SK-N-MC (cell line): ENCODE measurements at regions not wholly inside any gene's neighbourhood (a gene's known extent, or its start where the extent isn't known, plus 50 kb on each side); places are given as distances from the start of the nearest gene placed in this dataset.

Experiments used
- DNase-seq: peaks from one replicate; pipeline ENCODE4 v3.0.0-alpha.2; 2011; ENCODE audit warnings: low read depth, low spot score
- H3K27ac ChIP-seq: fragments of 200-600 bp; sonication (generic); 2 replicates; pipeline ENCODE4 v1.5.1; 2016; ENCODE audit warnings: mixed run types
- H3K36me3 ChIP-seq: fragments of 200-600 bp; sonication (generic); 2 replicates; pipeline ENCODE4 v1.6.1; 2017; ENCODE audit warnings: antibody characterized with exemption, low read length, mixed read lengths; ENCODE audit not compliant: insufficient read depth
- H3K4me3 ChIP-seq: fragments of 200-600 bp; sonication (generic); 2 replicates; pipeline ENCODE4 v1.5.1; 2016
- H3K9ac ChIP-seq: fragments of 200-600 bp; sonication (generic); 2 replicates; pipeline ENCODE4 v1.8.0; 2017; ENCODE audit warnings: mixed run types, mixed read lengths; ENCODE audit not compliant: insufficient read length
- H3K9me3 ChIP-seq: fragments of 200-600 bp; sonication (generic); 2 replicates; pipeline ENCODE4 v1.6.1; 2017; ENCODE audit warnings: low read depth, mild to moderate bottlenecking, antibody characterized with exemption, low read length, moderate library complexity, mixed read lengths
- EZH2 ChIP-seq: fragments of 200-600 bp; sonication (generic); IDR thresholded peaks from one replicate; pipeline ENCODE4 v1.6.1; 2017; ENCODE audit warnings: antibody characterized with exemption
- FOXP2 ChIP-seq: optimal IDR thresholded peaks from 2 replicates; pipeline ENCODE3; 2011; ENCODE audit warnings: mild to moderate bottlenecking, moderate library complexity; ENCODE audit not compliant: insufficient read depth; ENCODE audit errors: extremely low read length, control extremely low read depth
- POLR2AphosphoS5 ChIP-seq: IDR thresholded peaks from 2 replicates; pipeline ENCODE4 v1.6.1; 2012; ENCODE audit warnings: mild to moderate bottlenecking, low read depth, low read length, borderline replicate concordance

DNA sequence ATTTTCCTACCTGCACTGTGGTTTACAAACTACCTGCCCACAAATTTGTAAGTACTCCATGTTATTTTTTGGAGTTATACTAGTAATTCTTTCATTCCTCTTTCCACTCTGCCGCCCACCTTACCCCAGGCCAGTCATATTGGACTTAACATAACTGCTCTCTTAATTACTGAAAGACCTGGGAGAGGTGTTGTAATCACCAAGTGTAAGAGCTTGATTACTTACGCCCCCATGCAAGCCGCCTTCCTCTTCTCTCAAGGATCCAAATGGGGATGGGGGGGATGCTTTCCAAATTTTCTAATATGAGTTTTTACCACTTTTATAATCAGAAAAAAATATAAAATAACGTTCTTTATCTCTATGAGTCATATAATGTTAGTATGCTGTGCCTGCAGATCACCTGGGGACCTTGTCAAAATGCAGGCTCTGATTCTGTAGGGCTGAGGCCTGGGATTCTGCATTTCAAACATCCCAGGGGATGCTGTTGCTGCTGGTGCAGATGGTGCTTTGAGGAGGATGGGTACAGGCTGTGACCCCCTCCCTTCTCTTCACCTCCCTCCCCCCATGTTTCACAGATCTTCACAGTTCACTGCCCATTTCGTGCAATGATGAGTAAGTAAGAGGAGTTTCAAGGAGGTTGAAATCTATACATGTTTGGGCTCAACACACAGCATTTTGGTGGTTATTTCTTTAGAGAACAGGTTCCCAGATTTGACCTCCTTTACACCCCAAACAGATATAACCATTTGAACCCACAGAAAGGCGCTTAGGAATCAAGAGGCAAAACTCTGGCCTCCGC is 87.3 kb downstream of the SEC61B start:
- TF ChIP-seq POLR2AphosphoS5 (no peak), FOXP2 (no peak), EZH2 (no peak)
- H3K9me3 ChIP-seq = no peaks in the 10 kb centered on the region
- no peak overlapping the region for H3K27ac ChIP-seq
- H3K9ac ChIP-seq = no peak overlapping the region
- H3K4me3 ChIP-seq = no peak overlapping the region
- H3K36me3 ChIP-seq = no peaks in the 10 kb centered on the region
- DNase-seq = no peak

DNA sequence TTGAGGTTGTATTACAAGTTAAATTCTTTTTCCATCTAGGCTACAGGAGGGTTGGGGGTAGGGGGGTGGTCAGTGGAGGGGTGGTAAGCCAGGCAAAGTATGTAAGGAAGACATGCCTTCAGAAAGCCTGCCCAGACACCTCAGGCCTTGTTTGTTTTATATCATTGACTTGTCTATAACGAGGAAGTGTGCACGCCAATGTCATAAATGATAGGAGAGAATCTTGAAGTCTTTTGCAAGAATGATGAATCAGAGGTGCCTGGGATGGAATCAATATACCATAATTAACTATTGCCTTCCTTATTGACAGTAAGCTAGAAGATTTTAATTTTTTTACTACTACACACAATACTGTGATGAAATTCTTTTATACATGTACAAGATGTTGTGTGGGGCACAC is 90.7 kb downstream of the SEC61B start:
- no peak overlapping the region for H3K4me3 ChIP-seq
- no peak overlapping the region for H3K27ac ChIP-seq
- TF ChIP-seq FOXP2 = no peak
- no peak for TF ChIP-seq EZH2
- TF ChIP-seq POLR2AphosphoS5 = no peak
- no peak for DNase-seq
- H3K36me3 ChIP-seq = no peaks in the 10 kb centered on the region
- H3K9me3 ChIP-seq = no peaks in the 10 kb centered on the region
- no peak overlapping the region for H3K9ac ChIP-seq

DNA sequence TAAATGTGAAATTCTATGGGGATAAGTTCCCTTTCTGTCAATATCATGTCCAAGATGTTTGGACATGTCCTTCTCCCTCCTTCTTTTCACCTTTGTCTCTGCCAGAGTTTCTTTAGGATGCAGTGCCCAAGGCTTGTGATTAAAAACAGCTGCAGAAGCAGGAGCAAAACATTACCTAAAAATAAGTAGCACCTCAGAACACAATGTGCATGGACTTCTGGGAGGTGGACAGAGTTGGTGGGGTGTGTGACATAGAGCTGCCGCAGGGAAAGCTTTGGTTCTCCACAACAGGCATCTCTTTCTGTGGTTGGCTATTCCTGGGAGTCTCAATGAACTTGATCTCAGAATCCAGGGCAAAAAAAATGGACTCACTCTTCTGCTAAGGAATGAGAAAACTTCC is 97.0 kb downstream of the SEC61B start:
- TF ChIP-seq POLR2AphosphoS5 (no peak), FOXP2 (no peak), EZH2 (no peak)
- Histone ChIP-seq H3K9ac (no peak overlapping the region), H3K9me3 (no peaks in the 10 kb centered on the region), H3K36me3 (no peaks in the 10 kb centered on the region), H3K4me3 (no peak overlapping the region), H3K27ac (no peak overlapping the region)
- DNase-seq = no peak

DNA sequence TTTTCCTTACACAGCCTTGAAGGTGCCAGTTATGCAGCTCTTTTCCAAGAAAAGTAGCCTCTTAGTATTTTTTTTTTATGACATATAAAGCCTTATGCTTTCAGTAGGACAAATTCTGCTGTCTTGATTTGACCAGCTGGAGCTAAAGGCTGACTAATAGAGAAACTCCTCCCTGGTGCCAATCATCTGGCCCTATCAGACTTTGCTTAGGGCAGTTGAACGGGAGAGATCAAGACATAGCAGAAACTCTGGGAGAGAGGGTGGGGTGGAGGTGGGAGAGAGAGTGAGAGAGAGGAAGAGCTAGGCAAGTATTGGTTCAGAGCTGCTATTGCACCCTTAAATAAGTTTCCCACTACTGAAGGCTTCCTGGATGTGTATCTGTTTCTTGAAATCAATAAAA is 100.2 kb downstream of the SEC61B start:
- no peak overlapping the region for H3K27ac ChIP-seq
- TF ChIP-seq FOXP2 (no peak), POLR2AphosphoS5 (no peak), EZH2 (no peak)
- DNase-seq = no peak
- H3K36me3 ChIP-seq = no peaks in the 10 kb centered on the region
- no peak overlapping the region for H3K4me3 ChIP-seq
- no peak overlapping the region for H3K9ac ChIP-seq
- H3K9me3 ChIP-seq = no peaks in the 10 kb centered on the region

DNA sequence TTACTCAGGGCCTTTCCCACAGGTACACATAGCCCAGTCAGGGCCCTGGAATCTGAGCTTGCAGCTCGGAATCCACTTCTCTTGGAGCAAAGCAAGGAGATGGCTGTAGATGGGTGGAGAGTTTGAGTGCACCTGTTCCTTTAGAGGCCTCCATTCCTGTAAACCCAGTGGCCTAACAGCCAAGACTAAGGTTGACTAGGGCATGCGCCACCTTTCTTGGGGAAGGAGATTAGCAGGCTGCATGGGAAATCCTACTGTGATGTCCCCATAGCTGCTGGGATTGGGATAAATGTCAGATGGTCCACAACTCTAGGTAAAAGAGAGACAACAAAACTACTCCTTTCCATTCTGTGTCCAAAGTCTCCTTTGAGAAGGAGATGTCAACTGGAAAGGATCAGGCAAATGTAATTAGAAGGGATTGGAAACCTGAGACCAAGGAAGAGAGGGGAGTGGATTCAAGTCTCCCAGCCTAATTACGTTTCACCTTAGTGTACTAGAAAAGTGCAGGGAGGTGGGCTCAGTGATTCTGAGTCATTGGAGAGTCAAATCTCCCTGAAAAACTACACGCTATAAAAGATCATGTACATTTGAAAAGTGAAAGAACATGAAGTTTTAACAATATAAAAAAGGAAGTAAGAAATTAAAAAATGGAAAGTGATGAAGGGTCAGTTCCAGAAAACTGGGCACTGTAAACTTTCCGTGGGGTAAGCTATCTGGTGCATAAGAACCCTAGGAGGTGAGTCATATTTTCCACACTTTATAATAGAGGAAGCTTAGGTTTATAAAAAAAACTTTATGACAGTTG is 104.2 kb downstream of the SEC61B start:
- no peak overlapping the region for H3K27ac ChIP-seq
- TF ChIP-seq POLR2AphosphoS5 (no peak), EZH2 (no peak), FOXP2 (no peak)
- H3K9me3 ChIP-seq = no peaks in the 10 kb centered on the region
- DNase-seq = no peak
- no peaks in the 10 kb centered on the region for H3K36me3 ChIP-seq
- no peak overlapping the region for H3K4me3 ChIP-seq
- no peak overlapping the region for H3K9ac ChIP-seq

DNA sequence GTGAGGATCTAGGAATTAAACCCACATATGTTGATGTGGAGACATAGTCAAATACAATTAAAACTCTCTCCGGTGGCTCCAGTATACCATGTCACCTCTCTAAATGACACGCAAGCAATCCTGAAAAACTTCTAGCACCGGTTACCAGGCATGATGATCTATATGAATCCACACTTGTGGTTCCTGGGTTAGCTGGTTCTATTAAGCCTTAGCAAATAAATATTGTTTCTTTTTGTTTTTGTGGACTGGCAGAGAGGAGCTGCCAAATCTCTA is 104.8 kb downstream of the SEC61B start:
- H3K36me3 ChIP-seq = no peaks in the 10 kb centered on the region
- no peak overlapping the region for H3K4me3 ChIP-seq
- no peak for DNase-seq
- no peak overlapping the region for H3K27ac ChIP-seq
- no peak overlapping the region for H3K9ac ChIP-seq
- H3K9me3 ChIP-seq = no peaks in the 10 kb centered on the region
- no peak for TF ChIP-seq POLR2AphosphoS5
- no peak for TF ChIP-seq FOXP2
- no peak for TF ChIP-seq EZH2

DNA sequence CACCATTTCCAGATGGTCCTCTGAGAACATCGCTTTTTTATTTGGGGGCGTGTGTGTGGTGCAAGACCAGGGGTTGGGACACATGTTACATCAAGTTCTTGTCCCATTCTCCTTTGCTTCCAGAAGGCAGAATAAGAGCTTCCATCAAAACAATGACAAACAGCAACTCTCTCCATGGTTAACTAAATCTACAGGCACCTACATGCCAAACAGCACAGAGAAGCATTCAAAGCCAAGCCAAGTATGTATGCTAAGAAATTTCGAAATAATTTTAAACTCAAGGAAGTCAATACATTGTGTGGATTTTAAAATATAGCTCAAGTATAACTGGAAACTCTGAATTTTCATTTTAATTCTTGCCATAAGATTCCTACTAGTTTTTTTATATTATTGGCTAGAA is 105.6 kb downstream of the SEC61B start:
- no peaks in the 10 kb centered on the region for H3K9me3 ChIP-seq
- no peak overlapping the region for H3K9ac ChIP-seq
- no peak overlapping the region for H3K4me3 ChIP-seq
- H3K27ac ChIP-seq = no peak overlapping the region
- DNase-seq = no peak
- TF ChIP-seq FOXP2 (no peak), EZH2 (no peak), POLR2AphosphoS5 (no peak)
- no peaks in the 10 kb centered on the region for H3K36me3 ChIP-seq

DNA sequence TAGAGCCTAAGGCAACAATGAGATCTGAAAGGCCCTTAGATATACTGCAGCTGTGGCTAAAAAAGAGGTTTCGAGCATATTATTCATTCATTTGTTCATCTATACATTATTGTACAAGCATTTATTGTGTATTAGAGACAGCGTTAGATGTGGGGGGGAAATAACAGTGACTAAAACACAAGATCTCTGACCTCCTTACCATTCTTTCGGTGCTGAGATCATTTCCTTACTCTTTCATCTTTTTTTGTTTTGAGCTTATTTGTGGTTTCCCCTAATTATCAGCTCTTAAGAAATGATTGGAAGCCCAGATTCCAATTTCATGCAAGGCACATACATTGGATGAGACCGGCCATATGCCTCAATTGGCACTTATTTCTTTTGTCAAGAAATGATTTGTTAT is 113.2 kb downstream of the SEC61B start:
- H3K9ac ChIP-seq = no peak overlapping the region
- no peaks in the 10 kb centered on the region for H3K9me3 ChIP-seq
- no peak for DNase-seq
- H3K36me3 ChIP-seq = no peaks in the 10 kb centered on the region
- no peak overlapping the region for H3K27ac ChIP-seq
- TF ChIP-seq EZH2 (no peak), FOXP2 (no peak), POLR2AphosphoS5 (no peak)
- no peak overlapping the region for H3K4me3 ChIP-seq
